ENCODE measurements at regions not wholly inside any gene's neighbourhood (a gene's known extent, or its start where the extent isn't known, plus 50 kb on each side); places are given as distances from the start of the nearest gene placed in this dataset.

DNA sequence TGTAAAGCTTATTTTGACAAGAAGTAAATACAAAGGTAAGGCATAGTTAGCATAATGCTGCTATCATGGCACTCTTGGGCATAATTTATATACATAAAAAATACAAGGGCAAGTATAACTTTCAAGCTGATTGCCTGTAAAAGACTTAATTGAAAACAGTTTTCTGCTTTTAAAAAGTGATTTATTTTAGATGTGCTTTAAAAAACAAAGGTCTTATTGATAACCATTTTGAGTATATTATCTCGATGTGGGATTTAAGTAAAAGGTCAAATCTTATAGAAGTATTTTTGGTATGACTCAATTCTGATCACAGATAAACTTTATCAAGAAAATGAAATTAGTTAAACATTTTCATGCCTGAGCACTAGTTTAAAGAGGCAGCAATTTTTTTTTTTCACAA lies 175.8 kb downstream of the KCNRG start:
- no peak for FAIRE-seq
- no peak overlapping the region for H3K4me3 ChIP-seq (ENCODE audit: low read depth, low read length)

DNA sequence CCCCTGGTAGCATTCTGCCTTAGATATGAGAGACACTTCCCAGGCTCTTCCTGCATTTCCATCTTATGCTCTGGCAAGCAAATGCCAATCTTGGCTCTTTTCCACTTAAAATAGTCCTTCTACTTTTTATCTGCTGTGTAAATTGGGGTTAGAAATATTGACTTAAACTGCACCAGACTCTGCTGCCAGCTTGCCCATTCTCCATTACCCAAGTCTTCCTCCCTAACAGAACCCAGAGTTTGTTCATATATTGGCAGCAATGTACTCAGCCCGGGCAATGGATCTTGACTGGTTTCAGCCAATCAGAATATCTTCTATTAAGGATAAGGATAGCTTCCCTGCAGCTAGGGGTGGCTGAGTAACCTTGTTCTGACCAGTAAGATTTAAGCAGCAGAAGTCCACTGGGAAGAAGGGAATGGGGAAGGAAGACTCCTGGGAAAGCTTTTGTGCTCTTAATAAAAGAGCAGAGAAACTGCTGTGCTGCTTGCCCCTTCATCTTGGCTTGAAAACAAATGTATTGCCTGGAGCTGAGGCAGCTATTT lies 177.1 kb downstream of the KCNRG start:
- Histone ChIP-seq H3K27me3 (ENCODE audit: control insufficient read depth, insufficient read depth, low read length) (no peaks in the 10 kb centered on the region), H3K4me3 (ENCODE audit: low read depth, low read length) (no peak overlapping the region), H3K36me3 (ENCODE audit: control insufficient read depth, insufficient read depth, low read length) (no peaks in the 10 kb centered on the region)
- DNase-seq (ENCODE audit: low read depth) (no peak), FAIRE-seq (no peak)
- TF ChIP-seq, protein P1, sequence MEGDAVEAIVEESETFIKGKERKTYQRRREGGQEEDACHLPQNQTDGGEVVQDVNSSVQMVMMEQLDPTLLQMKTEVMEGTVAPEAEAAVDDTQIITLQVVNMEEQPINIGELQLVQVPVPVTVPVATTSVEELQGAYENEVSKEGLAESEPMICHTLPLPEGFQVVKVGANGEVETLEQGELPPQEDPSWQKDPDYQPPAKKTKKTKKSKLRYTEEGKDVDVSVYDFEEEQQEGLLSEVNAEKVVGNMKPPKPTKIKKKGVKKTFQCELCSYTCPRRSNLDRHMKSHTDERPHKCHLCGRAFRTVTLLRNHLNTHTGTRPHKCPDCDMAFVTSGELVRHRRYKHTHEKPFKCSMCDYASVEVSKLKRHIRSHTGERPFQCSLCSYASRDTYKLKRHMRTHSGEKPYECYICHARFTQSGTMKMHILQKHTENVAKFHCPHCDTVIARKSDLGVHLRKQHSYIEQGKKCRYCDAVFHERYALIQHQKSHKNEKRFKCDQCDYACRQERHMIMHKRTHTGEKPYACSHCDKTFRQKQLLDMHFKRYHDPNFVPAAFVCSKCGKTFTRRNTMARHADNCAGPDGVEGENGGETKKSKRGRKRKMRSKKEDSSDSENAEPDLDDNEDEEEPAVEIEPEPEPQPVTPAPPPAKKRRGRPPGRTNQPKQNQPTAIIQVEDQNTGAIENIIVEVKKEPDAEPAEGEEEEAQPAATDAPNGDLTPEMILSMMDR (IDR thresholded peaks at IDR 0.05; ENCODE audit: insufficient read depth, low read length, severe bottlenecking), result no peak

More for the DNA sequence above, 175.8 kb downstream of the KCNRG start:
- no peak for DNase-seq (ENCODE audit: low read depth)
- H3K27me3 ChIP-seq (ENCODE audit: control insufficient read depth, insufficient read depth, low read length), result no peaks in the 10 kb centered on the region
- H3K36me3 ChIP-seq (ENCODE audit: control insufficient read depth, insufficient read depth, low read length), result no peaks in the 10 kb centered on the region
- TF ChIP-seq, protein P1 (IDR thresholded peaks at IDR 0.05; ENCODE audit: insufficient read depth, low read length, severe bottlenecking), result no peak

DNA sequence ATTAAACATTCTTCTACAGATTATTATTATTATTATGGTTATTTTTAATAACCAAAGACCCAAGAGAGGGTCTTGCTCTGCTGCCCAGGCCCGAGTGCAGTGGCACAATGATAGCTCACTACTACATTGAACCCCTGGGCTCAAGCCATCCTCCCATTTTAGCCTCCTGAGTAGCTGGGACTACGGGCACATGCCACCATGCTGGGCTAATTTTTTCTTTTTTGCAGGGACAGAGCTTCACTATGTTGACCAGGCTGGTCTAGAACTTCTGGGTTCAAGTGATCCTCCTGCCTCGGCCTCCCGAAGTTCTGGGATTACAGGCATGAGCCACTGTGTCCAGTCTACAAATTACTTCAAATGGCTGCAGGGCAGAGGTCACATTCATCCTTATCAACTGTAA lies 179.8 kb downstream of the KCNRG start:
- Histone ChIP-seq H3K4me3 (ENCODE audit: low read depth, low read length) (no peak overlapping the region), H3K27me3 (ENCODE audit: control insufficient read depth, insufficient read depth, low read length) (no peaks in the 10 kb centered on the region), H3K36me3 (ENCODE audit: control insufficient read depth, insufficient read depth, low read length) (no peaks in the 10 kb centered on the region)
- TF ChIP-seq, protein P1 (IDR thresholded peaks at IDR 0.05; ENCODE audit: insufficient read depth, low read length, severe bottlenecking), result no peak
- no peak for DNase-seq (ENCODE audit: low read depth)
- no peak for FAIRE-seq

DNA sequence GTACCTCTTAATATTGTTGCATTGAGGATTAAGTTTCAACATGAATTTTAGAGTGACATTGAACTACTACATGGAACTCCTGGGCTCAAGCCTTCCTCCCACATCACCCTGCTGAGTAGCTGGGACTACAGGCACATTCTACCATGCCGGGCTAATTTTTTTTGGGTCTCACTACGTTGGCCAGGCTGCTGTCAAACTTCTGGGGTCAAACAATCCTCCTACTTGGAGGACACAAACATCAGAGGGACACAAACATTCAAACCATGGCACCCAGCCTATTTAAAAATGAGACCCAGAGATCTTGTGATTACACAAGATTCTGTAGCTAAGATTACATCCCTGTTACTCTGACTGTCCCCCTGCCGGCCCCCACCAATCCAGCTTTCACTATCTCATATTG lies 180.9 kb downstream of the KCNRG start:
- H3K4me3 ChIP-seq (ENCODE audit: low read depth, low read length), result no peak overlapping the region
- FAIRE-seq, result no peak
- TF ChIP-seq, protein P1 (IDR thresholded peaks at IDR 0.05; ENCODE audit: insufficient read depth, low read length, severe bottlenecking), result no peak
- H3K36me3 ChIP-seq (ENCODE audit: control insufficient read depth, insufficient read depth, low read length), result no peaks in the 10 kb centered on the region
- no peaks in the 10 kb centered on the region for H3K27me3 ChIP-seq (ENCODE audit: control insufficient read depth, insufficient read depth, low read length)
- DNase-seq (ENCODE audit: low read depth), result no peak

DNA sequence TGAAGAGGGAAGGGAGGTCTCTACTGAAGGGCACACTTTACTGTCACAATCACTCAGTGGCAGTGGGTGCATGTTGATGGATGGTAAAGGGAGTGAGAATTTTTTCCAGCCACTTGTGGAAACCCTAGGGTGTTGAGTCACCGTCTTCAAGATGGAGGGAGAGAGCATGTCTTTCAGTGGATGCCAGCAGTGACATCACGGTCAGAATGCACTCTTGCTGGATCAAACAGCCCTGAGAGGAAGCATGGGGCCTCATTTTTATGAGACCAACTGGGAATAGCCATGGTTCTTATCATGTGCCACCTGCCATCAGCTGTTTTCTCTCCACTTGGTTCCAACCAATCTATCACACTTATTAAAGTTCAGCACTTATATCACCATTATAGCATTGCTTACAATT lies 182.5 kb downstream of the KCNRG start:
- H3K36me3 ChIP-seq (ENCODE audit: control insufficient read depth, insufficient read depth, low read length), result no peaks in the 10 kb centered on the region
- TF ChIP-seq, protein P1 (IDR thresholded peaks at IDR 0.05; ENCODE audit: insufficient read depth, low read length, severe bottlenecking), result no peak
- no peak for FAIRE-seq
- no peaks in the 10 kb centered on the region for H3K27me3 ChIP-seq (ENCODE audit: control insufficient read depth, insufficient read depth, low read length)
- no peak overlapping the region for H3K4me3 ChIP-seq (ENCODE audit: low read depth, low read length)
- DNase-seq (ENCODE audit: low read depth), result no peak

DNA sequence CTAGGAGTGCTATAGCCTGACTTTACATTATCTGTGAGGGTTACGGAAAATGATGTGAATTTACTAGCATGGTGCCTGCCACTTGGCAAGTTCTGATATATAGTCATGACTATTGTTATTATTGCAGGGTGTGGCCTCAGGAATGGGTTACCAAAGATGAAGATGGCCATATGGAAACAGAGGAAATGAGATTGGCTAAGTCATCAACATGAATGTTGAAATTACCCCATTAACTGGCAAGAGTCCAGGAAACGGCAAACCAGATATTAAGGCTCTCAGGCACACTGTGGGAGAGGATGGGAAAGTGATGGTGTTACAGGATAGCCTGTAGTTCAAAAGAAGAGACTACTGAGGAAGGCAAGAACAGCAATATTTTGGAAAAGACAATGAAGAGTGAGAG lies 183.3 kb downstream of the KCNRG start:
- no peaks in the 10 kb centered on the region for H3K27me3 ChIP-seq (ENCODE audit: control insufficient read depth, insufficient read depth, low read length)
- TF ChIP-seq, protein P1 (IDR thresholded peaks at IDR 0.05; ENCODE audit: insufficient read depth, low read length, severe bottlenecking), result no peak
- no peaks in the 10 kb centered on the region for H3K36me3 ChIP-seq (ENCODE audit: control insufficient read depth, insufficient read depth, low read length)
- no peak overlapping the region for H3K4me3 ChIP-seq (ENCODE audit: low read depth, low read length)
- FAIRE-seq, result no peak
- DNase-seq (ENCODE audit: low read depth), result peak; percentile 90

All from bronchial epithelial cell (primary cell).